Neural progenitor cell (in vitro differentiated cells): ENCODE measurements at regions not wholly inside any gene's neighbourhood (a gene's known extent, or its start where the extent isn't known, plus 50 kb on each side); places are given as distances from the start of the nearest gene placed in this dataset.

Experiments
- DNase-seq: peaks from one replicate; pipeline ENCODE4 v3.0.0-alpha.2; 2016; ENCODE audit warnings: low spot score
- H2AFZ ChIP-seq: fragments of 200-600 bp; sonication (generic); replicated peaks from 2 replicates; pipeline ENCODE4 v1.6.1; 2016; ENCODE audit warnings: antibody characterized with exemption
- H3F3A ChIP-seq: fragments of 200-600 bp; sonication (generic); 2 replicates; pipeline ENCODE4 v1.6.1; 2016; ENCODE audit warnings: antibody characterized with exemption, low read depth
- H3K27ac ChIP-seq: fragments of 200-600 bp; sonication (generic); 2 replicates; pipeline ENCODE4 v1.5.1; 2016; ENCODE audit warnings: mild to moderate bottlenecking
- H3K27me3 ChIP-seq: fragments of 200-600 bp; sonication (generic); 2 replicates; pipeline ENCODE4 v1.6.1; 2016; ENCODE audit warnings: mild to moderate bottlenecking, moderate library complexity
- H3K36me3 ChIP-seq: fragments of 200-600 bp; sonication (generic); 2 replicates; pipeline ENCODE4 v1.5.1; 2016
- H3K4me1 ChIP-seq: fragments of 200-600 bp; sonication (generic); 2 replicates; pipeline ENCODE4 v1.6.1; 2016; ENCODE audit warnings: mixed run types
- H3K4me2 ChIP-seq: fragments of 200-600 bp; sonication (generic); 2 replicates; pipeline ENCODE4 v1.6.1; 2016
- H3K4me3 ChIP-seq: fragments of 200-600 bp; sonication (generic); 2 replicates; pipeline ENCODE4 v1.5.1; 2016
- H3K79me2 ChIP-seq: fragments of 200-600 bp; sonication (generic); 2 replicates; pipeline ENCODE4 v1.6.1; 2016; ENCODE audit warnings: low read depth
- H3K9ac ChIP-seq: fragments of 200-600 bp; sonication (generic); 2 replicates; pipeline ENCODE4 v1.6.1; 2016
- H3K9me3 ChIP-seq: fragments of 200-600 bp; sonication (generic); 2 replicates; pipeline ENCODE4 v1.5.1; 2016; ENCODE audit warnings: low read depth
- H4K20me1 ChIP-seq: fragments of 200-600 bp; sonication (generic); 2 replicates; pipeline ENCODE4 v1.6.1; 2016; ENCODE audit warnings: low read depth
- H3K27ac Mint-ChIP-seq: 3 replicates; pipeline ENCODE4 v1.8.0; 2021; ENCODE audit warnings: mixed read lengths
- H3K27me3 Mint-ChIP-seq: 2 replicates; pipeline ENCODE4 v1.8.0; 2022; ENCODE audit warnings: low read depth, mild to moderate bottlenecking, inconsistent platforms, moderate library complexity, mixed read lengths; ENCODE audit not compliant: insufficient read depth
- H3K36me3 Mint-ChIP-seq: 3 replicates; pipeline ENCODE4 v1.8.0; 2021; ENCODE audit warnings: mixed read lengths
- H3K4me1 Mint-ChIP-seq: 3 replicates; pipeline ENCODE4 v1.8.0; 2021; ENCODE audit warnings: mixed read lengths
- H3K4me3 Mint-ChIP-seq: 3 replicates; pipeline ENCODE4 v1.8.0; 2021; ENCODE audit warnings: mild to moderate bottlenecking, moderate library complexity, mixed read lengths
- H3K9me3 Mint-ChIP-seq: 3 replicates; pipeline ENCODE4 v1.8.0; 2020; ENCODE audit warnings: mixed read lengths
- EZH2 ChIP-seq: fragments of 200-600 bp; sonication (generic); IDR thresholded peaks from 2 replicates; pipeline ENCODE4 v1.6.1; 2017; ENCODE audit warnings: antibody characterized with exemption, mild to moderate bottlenecking, moderate library complexity
- EZH2phosphoT487 ChIP-seq: fragments of 200-600 bp; sonication (generic); IDR thresholded peaks from 2 replicates; pipeline ENCODE4 v1.6.1; 2017; ENCODE audit warnings: antibody characterized with exemption
- TF ChIP-seq, protein P1 (sequence below): fragments of 200-600 bp; sonication (generic); IDR thresholded peaks from 2 replicates; pipeline ENCODE4 v1.5.1; 2017; ENCODE audit warnings: antibody characterized with exemption, mild to moderate bottlenecking

- Histone ChIP-seq H3F3A (no peaks in the 10 kb centered on the region), H3K36me3 (no peaks in the 10 kb centered on the region), H3K4me2 (no peak overlapping the region), H3K4me3 (no peak overlapping the region), H3K27me3 (no peaks in the 10 kb centered on the region), H3K9ac (no peak overlapping the region), H4K20me1 (no peaks in the 10 kb centered on the region), H3K4me1 (no peaks in the 10 kb centered on the region), H2AFZ (no peak overlapping the region), H3K79me2 (no peaks in the 10 kb centered on the region), H3K9me3 (no peaks in the 10 kb centered on the region), H3K27ac (no peak overlapping the region)
- DNase-seq: no peak
- TF ChIP-seq, protein P1, sequence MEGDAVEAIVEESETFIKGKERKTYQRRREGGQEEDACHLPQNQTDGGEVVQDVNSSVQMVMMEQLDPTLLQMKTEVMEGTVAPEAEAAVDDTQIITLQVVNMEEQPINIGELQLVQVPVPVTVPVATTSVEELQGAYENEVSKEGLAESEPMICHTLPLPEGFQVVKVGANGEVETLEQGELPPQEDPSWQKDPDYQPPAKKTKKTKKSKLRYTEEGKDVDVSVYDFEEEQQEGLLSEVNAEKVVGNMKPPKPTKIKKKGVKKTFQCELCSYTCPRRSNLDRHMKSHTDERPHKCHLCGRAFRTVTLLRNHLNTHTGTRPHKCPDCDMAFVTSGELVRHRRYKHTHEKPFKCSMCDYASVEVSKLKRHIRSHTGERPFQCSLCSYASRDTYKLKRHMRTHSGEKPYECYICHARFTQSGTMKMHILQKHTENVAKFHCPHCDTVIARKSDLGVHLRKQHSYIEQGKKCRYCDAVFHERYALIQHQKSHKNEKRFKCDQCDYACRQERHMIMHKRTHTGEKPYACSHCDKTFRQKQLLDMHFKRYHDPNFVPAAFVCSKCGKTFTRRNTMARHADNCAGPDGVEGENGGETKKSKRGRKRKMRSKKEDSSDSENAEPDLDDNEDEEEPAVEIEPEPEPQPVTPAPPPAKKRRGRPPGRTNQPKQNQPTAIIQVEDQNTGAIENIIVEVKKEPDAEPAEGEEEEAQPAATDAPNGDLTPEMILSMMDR: no peak
- TF ChIP-seq EZH2phosphoT487 (no peak), EZH2 (no peak)
- H3K36me3 Mint-ChIP-seq: no peaks in the 10 kb centered on the region
- H3K4me3 Mint-ChIP-seq: no peak overlapping the region
- H3K9me3 Mint-ChIP-seq: peaks cover 20% of the 10 kb centered on the region
- peaks cover 3% of the 10 kb centered on the region for H3K27me3 Mint-ChIP-seq
- H3K4me1 Mint-ChIP-seq: no peaks in the 10 kb centered on the region
- H3K27ac Mint-ChIP-seq: no peak overlapping the region
These were observed 891.3 kb downstream of the BRD1 start for GRCh38 chr22:48936391-48936790.

DNA sequence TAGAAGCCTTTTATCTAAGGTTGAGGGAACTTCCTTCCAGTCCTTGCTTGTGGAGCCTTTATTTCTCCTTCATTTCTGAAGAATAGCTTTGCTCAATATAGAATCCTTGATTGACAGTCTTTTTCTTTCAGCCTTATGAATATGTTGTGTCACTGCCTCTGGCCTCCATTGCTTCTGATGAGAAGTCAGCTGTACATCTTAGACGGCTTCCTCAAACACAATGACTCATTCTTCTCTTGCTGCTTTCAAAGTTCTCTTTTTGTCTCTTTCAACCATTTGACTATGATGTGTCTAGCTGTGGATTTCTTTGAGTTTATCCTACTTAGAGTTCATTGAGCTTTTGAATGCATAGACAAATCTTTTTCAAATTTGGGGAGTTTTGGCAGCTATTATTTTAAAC is 893.2 kb downstream of the BRD1 start:
- H3K9ac ChIP-seq: no peak overlapping the region
- no peaks in the 10 kb centered on the region for H3K79me2 ChIP-seq
- Mint-ChIP-seq H3K36me3 (no peaks in the 10 kb centered on the region), H3K9me3 (peaks cover 20% of the 10 kb centered on the region), H3K4me3 (no peak overlapping the region), H3K4me1 (no peaks in the 10 kb centered on the region), H3K27ac (no peak overlapping the region), H3K27me3 (peaks cover 3% of the 10 kb centered on the region)
- DNase-seq: no peak
- H4K20me1 ChIP-seq: no peaks in the 10 kb centered on the region
- H3K27ac ChIP-seq: no peak overlapping the region
- H3K4me3 ChIP-seq: no peak overlapping the region
- no peaks in the 10 kb centered on the region for H3F3A ChIP-seq
- no peaks in the 10 kb centered on the region for H3K36me3 ChIP-seq
- no peaks in the 10 kb centered on the region for H3K4me1 ChIP-seq
- H3K9me3 ChIP-seq: no peaks in the 10 kb centered on the region
- no peak overlapping the region for H3K4me2 ChIP-seq
- peaks cover 5% of the 10 kb centered on the region for H3K27me3 ChIP-seq
- no peak overlapping the region for H2AFZ ChIP-seq
- TF ChIP-seq EZH2: no peak
- TF ChIP-seq, protein P1: no peak
- TF ChIP-seq EZH2phosphoT487: no peak

GRCh38 chr22:48931452-48931851 is 896.2 kb downstream of the BRD1 start:
- no peaks in the 10 kb centered on the region for H3K79me2 ChIP-seq
- no peaks in the 10 kb centered on the region for H3K4me1 ChIP-seq
- no peaks in the 10 kb centered on the region for H4K20me1 ChIP-seq
- H3K9me3 ChIP-seq: no peaks in the 10 kb centered on the region
- Mint-ChIP-seq H3K9me3 (peaks cover 14% of the 10 kb centered on the region), H3K4me3 (no peak overlapping the region), H3K27ac (no peak overlapping the region), H3K4me1 (no peaks in the 10 kb centered on the region), H3K36me3 (no peaks in the 10 kb centered on the region), H3K27me3 (peaks cover 3% of the 10 kb centered on the region)
- H3K36me3 ChIP-seq: no peaks in the 10 kb centered on the region
- H3K4me2 ChIP-seq: no peak overlapping the region
- no peak overlapping the region for H3K4me3 ChIP-seq
- H3K27ac ChIP-seq: no peak overlapping the region
- peaks cover 5% of the 10 kb centered on the region for H3K27me3 ChIP-seq
- no peak overlapping the region for H3K9ac ChIP-seq
- no peaks in the 10 kb centered on the region for H3F3A ChIP-seq
- DNase-seq: no peak
- TF ChIP-seq EZH2phosphoT487 (no peak), EZH2 (no peak)
- TF ChIP-seq, protein P1: no peak
- H2AFZ ChIP-seq: no peak overlapping the region
